RWPE1 (cell line): ENCODE measurements at regions not wholly inside any gene's neighbourhood (a gene's known extent, or its start where the extent isn't known, plus 50 kb on each side); places are given as distances from the start of the nearest gene placed in this dataset.

ENCODE experiments used
- CTCF ChIA-PET: fragments of 350-600 bp; sonication (Branson Sonifier 250); formaldehyde crosslinking; extraction: SDS; loops from one replicate; lab custom pipeline; 2021; lab: Yijun Ruan, JAX
- POLR2A ChIA-PET: fragments of 400-600 bp; formaldehyde crosslinking; extraction: SDS; loops from one replicate; lab custom pipeline; 2020; ENCODE audit warnings: antibody characterized with exemption; ENCODE audit not compliant: low non-redundant PET; lab: Yijun Ruan, JAX
- DNase-seq: peaks from one replicate; pipeline ENCODE4 v3.0.0; 2012; ENCODE audit warnings: low spot score
- H3K27ac ChIP-seq: fragments of 450-650 bp; 2 replicates; pipeline ENCODE4 v1.5.1; 2017
- CTCF ChIP-seq: fragments of 450-650 bp; conservative IDR thresholded peaks from 2 replicates; pipeline ENCODE4 v1.5.1; 2017; ENCODE audit warnings: low read depth, mild to moderate bottlenecking

- no peak for TF ChIP-seq CTCF
- CTCF ChIA-PET: no interaction called here
- H3K27ac ChIP-seq: no peak overlapping the region
- POLR2A ChIA-PET: no interaction called here
- no peak for DNase-seq
Observed at GRCh38 chr5:125202353-125202752, 455.9 kb upstream of the ZNF608 start.

- ChIA-PET CTCF (no interaction called here), POLR2A (no interaction called here)
- no peak for TF ChIP-seq CTCF
- no peak for DNase-seq
- no peak overlapping the region for H3K27ac ChIP-seq
Observed at GRCh38 chr5:125202871-125203438, 456.5 kb upstream of the ZNF608 start.

- no peak overlapping the region for H3K27ac ChIP-seq
- ChIA-PET POLR2A (no interaction called here), CTCF (no interaction called here)
- no peak for TF ChIP-seq CTCF
- no peak for DNase-seq
Observed at GRCh38 chr5:125203912-125204311, 457.5 kb upstream of the ZNF608 start.

GRCh38 chr5:125205601-125206225, 459.3 kb upstream of the ZNF608 start:
- DNase-seq: no peak
- no peak overlapping the region for H3K27ac ChIP-seq
- ChIA-PET POLR2A (no interaction called here), CTCF (no interaction called here)
- no peak for TF ChIP-seq CTCF

GRCh38 chr5:125207856-125208255, 461.4 kb upstream of the ZNF608 start:
- H3K27ac ChIP-seq: no peak overlapping the region
- no peak for TF ChIP-seq CTCF
- CTCF ChIA-PET: interaction anchor here (0.7 kb wide), 1 partner anchor 235 kb away, joined by 3 read pairs; no protein-coding TSS in a partner anchor
- DNase-seq: no peak
- POLR2A ChIA-PET: no interaction called here

- no peak overlapping the region for H3K27ac ChIP-seq
- POLR2A ChIA-PET: no interaction called here
- TF ChIP-seq CTCF: no peak
- DNase-seq: no peak
- CTCF ChIA-PET: no interaction called here
Observed at GRCh38 chr5:125209650-125210049, 463.2 kb upstream of the ZNF608 start.
